Right atrium auricular region (tissue), 2 donors: ENCODE measurements at regions not wholly inside any gene's neighbourhood (a gene's known extent, or its start where the extent isn't known, plus 50 kb on each side); places are given as distances from the start of the nearest gene placed in this dataset.

Experiments
- DNase-seq: peaks from one replicate; pipeline ENCODE4 v3.0.0-alpha.2; 2019; ENCODE audit warnings: low spot score
- H3K27ac ChIP-seq, 2 donors: fragments of 200-600 bp; sonication (generic); 1 replicate in 1 of 2; 2 replicates in 1 of 2; pipeline ENCODE4 v1.5.1; 2016 to 2019
- H3K27me3 ChIP-seq, 2 donors: fragments of 200-600 bp; sonication (generic); one replicate each; pipeline versions ENCODE4 v1.5.1 to v1.6.0; 2017 to 2019
- H3K36me3 ChIP-seq: fragments of 200-600 bp; sonication (generic); one replicate; pipeline ENCODE4 v1.5.1; 2016
- H3K4me1 ChIP-seq, 2 donors: fragments of 200-600 bp; sonication (generic); one replicate each; pipeline versions ENCODE4 v1.5.1 to v1.6.0; 2017 to 2019
- H3K4me3 ChIP-seq, 2 donors: fragments of 200-600 bp; sonication (generic); 1 replicate in 1 of 2; 2 replicates in 1 of 2; pipeline ENCODE4 v1.5.1; 2017 to 2019; ENCODE audit warnings: mild to moderate bottlenecking in 1 of 2, moderate library complexity in 1 of 2
- H3K9me3 ChIP-seq, 2 donors: fragments of 200-600 bp; sonication (generic); one replicate each; pipeline ENCODE4 v1.5.1; 2019
- TF ChIP-seq, protein P1 (sequence below), 2 donors: fragments of 200-600 bp; sonication (generic); IDR thresholded peaks; one replicate each; pipeline ENCODE4 v1.5.1; 2019; ENCODE audit warnings: antibody characterized with exemption in 2 of 2

DNA sequence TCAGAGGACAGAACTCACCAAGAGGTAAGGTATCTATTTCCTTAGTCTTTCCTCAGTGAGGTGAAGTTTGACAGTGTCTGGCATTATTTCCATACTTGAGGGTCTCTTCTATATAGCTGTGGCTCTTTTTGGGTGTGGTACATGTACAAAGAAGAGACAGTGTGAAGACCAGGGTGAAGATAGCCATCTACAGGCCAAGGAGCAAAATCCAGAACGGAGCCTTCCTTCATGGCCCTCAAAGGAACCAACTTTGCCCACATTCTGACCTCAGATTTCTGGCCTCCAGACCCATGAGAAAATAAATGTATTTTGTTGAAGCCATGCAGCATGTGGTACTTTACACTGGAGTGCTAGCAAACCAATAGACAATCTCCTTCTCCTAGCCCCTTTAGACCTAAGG is 858.5 kb upstream of the B3GALT2 start:
- Histone ChIP-seq H3K4me3 (no peak overlapping the region), H3K4me1 (no peaks in the 10 kb centered on the region), H3K27ac (no peak overlapping the region), H3K36me3 (no peaks in the 10 kb centered on the region), H3K27me3 (no peaks in the 10 kb centered on the region), H3K9me3 (no peaks in the 10 kb centered on the region)
- TF ChIP-seq, protein P1, sequence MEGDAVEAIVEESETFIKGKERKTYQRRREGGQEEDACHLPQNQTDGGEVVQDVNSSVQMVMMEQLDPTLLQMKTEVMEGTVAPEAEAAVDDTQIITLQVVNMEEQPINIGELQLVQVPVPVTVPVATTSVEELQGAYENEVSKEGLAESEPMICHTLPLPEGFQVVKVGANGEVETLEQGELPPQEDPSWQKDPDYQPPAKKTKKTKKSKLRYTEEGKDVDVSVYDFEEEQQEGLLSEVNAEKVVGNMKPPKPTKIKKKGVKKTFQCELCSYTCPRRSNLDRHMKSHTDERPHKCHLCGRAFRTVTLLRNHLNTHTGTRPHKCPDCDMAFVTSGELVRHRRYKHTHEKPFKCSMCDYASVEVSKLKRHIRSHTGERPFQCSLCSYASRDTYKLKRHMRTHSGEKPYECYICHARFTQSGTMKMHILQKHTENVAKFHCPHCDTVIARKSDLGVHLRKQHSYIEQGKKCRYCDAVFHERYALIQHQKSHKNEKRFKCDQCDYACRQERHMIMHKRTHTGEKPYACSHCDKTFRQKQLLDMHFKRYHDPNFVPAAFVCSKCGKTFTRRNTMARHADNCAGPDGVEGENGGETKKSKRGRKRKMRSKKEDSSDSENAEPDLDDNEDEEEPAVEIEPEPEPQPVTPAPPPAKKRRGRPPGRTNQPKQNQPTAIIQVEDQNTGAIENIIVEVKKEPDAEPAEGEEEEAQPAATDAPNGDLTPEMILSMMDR (IDR thresholded peaks at IDR 0.05), result no peak
- DNase-seq, result no peak

DNA sequence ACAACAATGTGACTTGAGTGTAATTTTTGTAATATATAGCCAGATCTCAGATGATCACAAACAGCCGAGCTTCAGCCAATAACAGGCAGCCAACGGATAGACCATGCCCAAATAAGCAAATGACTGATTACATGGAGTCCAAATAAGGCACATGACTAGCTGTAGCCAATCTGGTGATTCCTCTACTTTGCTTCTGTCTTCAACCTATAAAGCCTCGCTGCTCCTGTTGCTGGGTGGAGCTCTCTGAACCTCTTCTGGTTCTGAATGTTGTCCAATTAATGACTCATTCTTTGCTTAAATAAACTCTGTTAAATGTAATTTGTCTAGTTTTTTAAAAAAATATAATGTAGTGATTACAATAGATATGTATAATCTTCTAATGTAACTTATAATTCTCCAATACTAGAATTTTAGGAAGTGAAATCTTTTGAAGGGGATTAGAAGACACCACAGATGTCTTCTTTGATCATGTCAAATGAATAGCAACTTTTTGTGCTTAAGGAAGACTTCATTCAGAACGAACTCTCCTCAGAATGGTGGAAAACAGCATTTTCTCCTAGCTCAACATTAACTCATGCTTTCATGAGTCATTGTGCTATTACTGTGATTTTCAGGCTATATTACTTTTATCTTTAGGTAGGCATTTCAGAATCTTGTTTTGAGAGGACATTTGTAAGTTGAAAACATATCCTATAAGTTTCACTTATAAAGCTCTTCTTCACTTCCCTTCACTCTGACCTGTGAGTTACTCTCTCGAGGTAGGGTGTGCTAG is 857.8 kb upstream of the B3GALT2 start:
- H3K27ac ChIP-seq, result no peak overlapping the region
- H3K36me3 ChIP-seq, result no peaks in the 10 kb centered on the region
- no peak overlapping the region for H3K4me3 ChIP-seq
- DNase-seq, result no peak
- TF ChIP-seq, protein P1 (IDR thresholded peaks at IDR 0.05), result no peak
- no peaks in the 10 kb centered on the region for H3K9me3 ChIP-seq
- no peaks in the 10 kb centered on the region for H3K27me3 ChIP-seq
- no peaks in the 10 kb centered on the region for H3K4me1 ChIP-seq

DNA sequence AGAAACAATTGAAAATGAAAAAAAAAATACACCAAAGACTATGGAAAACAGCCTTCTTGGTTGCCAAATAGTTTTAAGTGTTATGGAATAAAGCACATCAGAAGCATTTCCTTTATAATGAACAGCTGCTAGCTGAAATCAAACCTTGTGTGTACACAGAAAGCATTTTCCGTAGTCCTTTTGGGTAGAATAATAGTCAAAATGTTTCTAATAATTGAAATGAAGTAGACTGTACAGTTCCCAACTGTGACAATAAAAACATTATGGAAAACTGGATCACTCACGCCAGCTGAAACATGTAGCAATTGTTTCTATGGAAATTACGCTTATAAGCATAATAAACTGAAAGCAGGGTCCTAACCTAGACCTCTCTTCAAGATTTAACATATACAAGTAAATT is 856.3 kb upstream of the B3GALT2 start:
- no peaks in the 10 kb centered on the region for H3K36me3 ChIP-seq
- TF ChIP-seq, protein P1 (IDR thresholded peaks at IDR 0.05), result no peak
- H3K4me1 ChIP-seq, result no peaks in the 10 kb centered on the region
- no peak for DNase-seq
- H3K27me3 ChIP-seq, result no peaks in the 10 kb centered on the region
- no peak overlapping the region for H3K4me3 ChIP-seq
- H3K27ac ChIP-seq, result no peak overlapping the region
- H3K9me3 ChIP-seq, result no peaks in the 10 kb centered on the region

DNA sequence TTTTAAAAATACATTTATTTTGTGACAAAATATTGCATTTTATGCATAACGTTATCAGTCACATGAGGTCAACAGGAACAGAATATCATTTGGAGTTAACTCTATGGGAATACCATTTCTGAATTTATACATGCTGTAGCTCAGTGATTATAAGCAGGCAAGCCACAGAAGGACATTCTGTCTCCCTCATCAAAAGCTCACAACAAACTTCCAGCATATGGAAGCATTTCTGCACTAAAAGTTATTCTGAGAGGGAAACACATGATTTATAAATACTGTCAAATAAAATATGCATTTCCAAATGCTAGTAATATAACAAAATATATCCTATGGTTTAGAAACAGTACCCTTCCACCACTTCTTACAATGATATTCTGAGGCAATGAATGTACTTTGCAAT is 854.1 kb upstream of the B3GALT2 start:
- Histone ChIP-seq H3K9me3 (no peaks in the 10 kb centered on the region), H3K36me3 (no peaks in the 10 kb centered on the region), H3K27ac (no peak overlapping the region), H3K4me1 (no peaks in the 10 kb centered on the region), H3K4me3 (no peak overlapping the region), H3K27me3 (no peaks in the 10 kb centered on the region)
- TF ChIP-seq, protein P1 (IDR thresholded peaks at IDR 0.05), result no peak
- DNase-seq, result no peak

DNA sequence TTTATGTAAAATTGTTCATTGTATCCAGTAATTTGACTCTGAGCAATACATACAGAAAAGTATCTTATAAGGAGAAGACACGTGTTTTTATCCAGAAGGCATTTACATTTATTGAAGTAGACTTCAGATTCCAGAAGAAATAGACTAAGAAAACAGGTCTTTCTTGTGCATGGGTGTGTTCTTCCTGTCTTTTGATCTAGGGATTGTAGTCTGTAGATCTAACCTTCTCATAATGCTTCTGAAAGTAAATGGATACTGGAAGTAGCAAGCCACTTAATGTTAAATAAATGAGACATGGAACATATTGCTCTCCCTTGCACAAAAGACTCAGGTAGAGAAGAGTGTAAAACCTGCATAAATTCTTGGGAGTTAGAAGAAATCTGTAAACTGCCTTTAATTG is 853.2 kb upstream of the B3GALT2 start:
- Histone ChIP-seq H3K4me3 (no peak overlapping the region), H3K4me1 (no peaks in the 10 kb centered on the region), H3K9me3 (no peaks in the 10 kb centered on the region), H3K27ac (no peak overlapping the region), H3K36me3 (no peaks in the 10 kb centered on the region), H3K27me3 (no peaks in the 10 kb centered on the region)
- TF ChIP-seq, protein P1 (IDR thresholded peaks at IDR 0.05), result no peak
- DNase-seq, result no peak

DNA sequence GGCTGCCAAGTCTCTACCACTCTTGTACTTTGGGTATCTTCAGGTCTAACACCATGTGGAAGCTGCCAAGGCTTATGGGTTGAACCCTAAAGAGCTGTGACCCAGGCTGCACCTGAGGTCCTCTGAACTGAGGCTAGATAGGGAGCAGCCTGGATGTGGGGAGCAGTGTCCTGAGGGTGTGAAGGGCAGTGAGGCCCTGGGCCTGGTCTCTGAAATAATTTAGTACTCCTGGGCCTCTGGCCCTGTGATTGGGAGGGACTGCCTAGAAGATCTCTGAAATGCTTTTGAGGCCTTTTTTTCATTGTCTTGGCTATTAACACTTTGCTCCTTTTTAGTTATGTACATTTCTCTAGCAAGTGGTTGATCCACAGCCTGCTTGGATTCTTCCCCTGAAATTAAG is 847.2 kb upstream of the B3GALT2 start:
- no peak for DNase-seq
- no peaks in the 10 kb centered on the region for H3K36me3 ChIP-seq
- no peaks in the 10 kb centered on the region for H3K27me3 ChIP-seq
- no peak overlapping the region for H3K4me3 ChIP-seq
- H3K9me3 ChIP-seq, result peaks cover 0 to 11% of the 10 kb centered on the region in 2 donors
- H3K4me1 ChIP-seq, result no peaks in the 10 kb centered on the region
- TF ChIP-seq, protein P1 (IDR thresholded peaks at IDR 0.05), result no peak
- no peak overlapping the region for H3K27ac ChIP-seq
